Peyer's patch (tissue), 4 donors: ENCODE measurements at regions not wholly inside any gene's neighbourhood (a gene's known extent, or its start where the extent isn't known, plus 50 kb on each side); places are given as distances from the start of the nearest gene placed in this dataset.

Experiments
- CTCF ChIP-seq, 6 experiments: fragments of 450-650 bp in 4 of 6; fragments of 200-600 bp in 2 of 6; sonication (generic) in 1 of 6; IDR thresholded peaks; one replicate each; pipeline ENCODE4 v1.5.1; 2017 to 2019; ENCODE audit warnings: antibody characterized with exemption in 6 of 6, mild to moderate bottlenecking in 3 of 6, moderate library complexity in 1 of 6
- POLR2A ChIP-seq, 2 donors: fragments of 450-650 bp; IDR thresholded peaks; one replicate each; pipeline ENCODE4 v1.5.1; 2017; ENCODE audit warnings: antibody characterized with exemption in 2 of 2, mild to moderate bottlenecking in 2 of 2, moderate library complexity in 2 of 2

DNA sequence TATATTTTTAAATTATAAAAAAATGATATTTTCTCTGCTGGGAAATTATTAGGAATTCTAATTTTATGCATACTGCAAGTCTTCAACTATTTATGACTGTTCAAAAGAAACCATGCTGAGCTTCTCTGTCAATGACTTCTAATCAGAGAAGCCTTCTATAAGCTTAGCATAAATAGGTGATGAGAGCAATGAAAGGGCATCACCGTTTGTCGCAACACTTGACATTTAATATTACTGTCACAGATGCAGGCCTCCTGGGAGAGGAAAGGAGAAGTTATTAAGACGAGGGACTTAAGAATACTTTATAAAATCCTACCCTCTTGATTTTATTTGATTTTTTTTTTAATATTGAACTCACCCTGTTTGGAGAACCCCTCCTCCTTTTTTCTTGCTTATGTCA, 69.8 kb downstream of the CAPZA3 start:
- TF ChIP-seq CTCF (IDR thresholded peaks at IDR 0.05) (no peak), POLR2A (IDR thresholded peaks at IDR 0.05) (no peak)
